Ovary (tissue), 3 donors: ENCODE measurements at regions not wholly inside any gene's neighbourhood (a gene's known extent, or its start where the extent isn't known, plus 50 kb on each side); places are given as distances from the start of the nearest gene placed in this dataset.

ENCODE experiments used
- POLR2A ChIP-seq: fragments of 450-650 bp; IDR thresholded peaks from one replicate; pipeline ENCODE4 v1.6.1; 2017; ENCODE audit warnings: antibody characterized with exemption, mild to moderate bottlenecking, moderate library complexity
- TF ChIP-seq, protein P1 (sequence below), 3 donors: fragments of 450-650 bp in 2 of 3; fragments of 200-600 bp in 1 of 3; IDR thresholded peaks; one replicate each; pipeline versions ENCODE4 v1.5.1 to v1.8.0; 2016 to 2022; ENCODE audit warnings: antibody characterized with exemption in 3 of 3, mild to moderate bottlenecking in 1 of 3
- donor health status: DM: no; HTN: no; CAD: no.

DNA sequence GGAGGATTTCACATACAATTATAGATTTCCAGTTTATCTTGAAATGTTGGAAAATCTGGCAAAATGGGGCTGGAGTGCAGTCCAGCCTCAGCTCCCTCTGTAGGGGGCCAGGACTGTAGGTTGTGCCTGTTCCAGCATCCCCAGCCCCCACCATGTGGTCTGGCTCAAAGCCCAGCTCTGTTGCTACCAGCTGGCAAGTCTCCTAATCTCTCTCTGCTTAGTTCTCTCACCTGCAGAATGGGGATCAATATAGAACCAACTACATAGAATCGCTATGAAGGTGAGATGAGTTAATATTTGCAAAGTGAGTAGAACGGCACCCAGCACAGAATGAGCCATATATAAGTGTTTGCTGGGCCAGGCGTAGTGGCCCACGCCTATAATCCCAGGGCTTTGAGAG, 50.0 kb upstream of the TARDBP start:
- TF ChIP-seq, protein P1, sequence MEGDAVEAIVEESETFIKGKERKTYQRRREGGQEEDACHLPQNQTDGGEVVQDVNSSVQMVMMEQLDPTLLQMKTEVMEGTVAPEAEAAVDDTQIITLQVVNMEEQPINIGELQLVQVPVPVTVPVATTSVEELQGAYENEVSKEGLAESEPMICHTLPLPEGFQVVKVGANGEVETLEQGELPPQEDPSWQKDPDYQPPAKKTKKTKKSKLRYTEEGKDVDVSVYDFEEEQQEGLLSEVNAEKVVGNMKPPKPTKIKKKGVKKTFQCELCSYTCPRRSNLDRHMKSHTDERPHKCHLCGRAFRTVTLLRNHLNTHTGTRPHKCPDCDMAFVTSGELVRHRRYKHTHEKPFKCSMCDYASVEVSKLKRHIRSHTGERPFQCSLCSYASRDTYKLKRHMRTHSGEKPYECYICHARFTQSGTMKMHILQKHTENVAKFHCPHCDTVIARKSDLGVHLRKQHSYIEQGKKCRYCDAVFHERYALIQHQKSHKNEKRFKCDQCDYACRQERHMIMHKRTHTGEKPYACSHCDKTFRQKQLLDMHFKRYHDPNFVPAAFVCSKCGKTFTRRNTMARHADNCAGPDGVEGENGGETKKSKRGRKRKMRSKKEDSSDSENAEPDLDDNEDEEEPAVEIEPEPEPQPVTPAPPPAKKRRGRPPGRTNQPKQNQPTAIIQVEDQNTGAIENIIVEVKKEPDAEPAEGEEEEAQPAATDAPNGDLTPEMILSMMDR (IDR thresholded peaks at IDR 0.05), result no peak
- TF ChIP-seq POLR2A, result no peak
